ENCODE measurements at regions not wholly inside any gene's neighbourhood (a gene's known extent, or its start where the extent isn't known, plus 50 kb on each side); places are given as distances from the start of the nearest gene placed in this dataset.
A peak's percentile ranks its signal among the peaks of the same experiment; 100 is the strongest.
"Not testable (repeated sequence)": the region's sequence is repeated elsewhere in the genome, so short reads cannot be mapped to it uniquely, and the experiment has no call there.

- TF ChIP-seq ZNF565 (CRISPR knock-in tag; conservative IDR thresholded peaks at IDR 0.05; ENCODE audit: low read depth), result no peak
- no peak for TF ChIP-seq ZC3H10 (CRISPR knock-in tag; IDR thresholded peaks at IDR 0.05)
- TF ChIP-seq ZNF70 (CRISPR knock-in tag; IDR thresholded peaks at IDR 0.05), result no peak
- TF ChIP-seq ISL1 (CRISPR knock-in tag; IDR thresholded peaks at IDR 0.05), result no peak
These were observed 124.5 kb upstream of the SYT13 start (continued) for GRCh38 chr11:45410391-45411227.

- ATAC-seq, result no peak
- TF ChIP-seq TSHZ2 (CRISPR knock-in tag; IDR thresholded peaks at IDR 0.05), result no peak
- no peak for TF ChIP-seq ZNF70 (CRISPR knock-in tag; IDR thresholded peaks at IDR 0.05)
- no peak for TF ChIP-seq ARNTL (CRISPR knock-in tag; IDR thresholded peaks at IDR 0.05; ENCODE audit: borderline replicate concordance, low read depth)
- no peak for TF ChIP-seq PPARA (CRISPR knock-in tag; IDR thresholded peaks at IDR 0.05; ENCODE audit: borderline replicate concordance)
These were observed 123.4 kb upstream of the SYT13 start for GRCh38 chr11:45409587-45409986.

- ATAC-seq, result no peak
- no peak for TF ChIP-seq RARB (CRISPR knock-in tag; IDR thresholded peaks at IDR 0.05)
- TF ChIP-seq TCF4 (CRISPR knock-in tag; IDR thresholded peaks at IDR 0.05; ENCODE audit: borderline replicate concordance), result no peak
- TF ChIP-seq ZNF70 (CRISPR knock-in tag; IDR thresholded peaks at IDR 0.05), result no peak
- no peak for TF ChIP-seq TOX (CRISPR knock-in tag; IDR thresholded peaks at IDR 0.05; ENCODE audit: borderline replicate concordance)
- no peak for TF ChIP-seq GLIS3 (CRISPR knock-in tag; IDR thresholded peaks at IDR 0.05)
- no peak for TF ChIP-seq ARNTL (CRISPR knock-in tag; IDR thresholded peaks at IDR 0.05; ENCODE audit: borderline replicate concordance, low read depth)
- no peak for TF ChIP-seq CSRNP3 (CRISPR knock-in tag; IDR thresholded peaks at IDR 0.05)
- TF ChIP-seq CREB5 (CRISPR knock-in tag; IDR thresholded peaks at IDR 0.05; ENCODE audit: low read depth), result no peak
- no peak for TF ChIP-seq POU6F1 (CRISPR knock-in tag; IDR thresholded peaks at IDR 0.05; ENCODE audit: borderline replicate concordance, low read depth)
- no peak for TF ChIP-seq ZNF8 (CRISPR knock-in tag; IDR thresholded peaks at IDR 0.05)
- TF ChIP-seq BACH2 (CRISPR knock-in tag; IDR thresholded peaks at IDR 0.05; ENCODE audit: borderline replicate concordance), result no peak
These were observed 121.1 kb upstream of the SYT13 start for GRCh38 chr11:45407226-45407625.

GRCh38 chr11:45405916-45406670 lies 120.0 kb upstream of the SYT13 start:
- peak; percentile 51; the same call in 1 of the 3 replicates for ATAC-seq
- TF ChIP-seq ESRRG (CRISPR knock-in tag; IDR thresholded peaks at IDR 0.05) (no peak), CSRNP3 (CRISPR knock-in tag; IDR thresholded peaks at IDR 0.05) (no peak), PPARA (CRISPR knock-in tag; IDR thresholded peaks at IDR 0.05; ENCODE audit: borderline replicate concordance) (no peak), ARNTL (CRISPR knock-in tag; IDR thresholded peaks at IDR 0.05; ENCODE audit: borderline replicate concordance, low read depth) (no peak), ZNF565 (CRISPR knock-in tag; conservative IDR thresholded peaks at IDR 0.05; ENCODE audit: low read depth) (no peak)

- ATAC-seq, result not testable (repeated sequence)
These were observed 117.4 kb upstream of the SYT13 start for GRCh38 chr11:45403521-45403920.
